ENCODE measurements at regions not wholly inside any gene's neighbourhood (a gene's known extent, or its start where the extent isn't known, plus 50 kb on each side); places are given as distances from the start of the nearest gene placed in this dataset.

GRCh38 chr18:33805592-33805991 is 227.6 kb downstream of the ASXL3 start:
- peak; percentile 33 for DNase-seq

- peak; percentile 91 for DNase-seq
Observed at GRCh38 chr18:33804258-33804657, 226.2 kb downstream of the ASXL3 start.

GRCh38 chr18:33803636-33804035 is 225.6 kb downstream of the ASXL3 start:
- peak; percentile 38 for DNase-seq

- DNase-seq = peak; percentile 98
Observed at GRCh38 chr18:33802955-33803354, 224.9 kb downstream of the ASXL3 start.
